Astrocyte of the spinal cord (primary cell): ENCODE measurements at regions not wholly inside any gene's neighbourhood (a gene's known extent, or its start where the extent isn't known, plus 50 kb on each side); places are given as distances from the start of the nearest gene placed in this dataset.

Source experiments
- DNase-seq: peaks from one replicate; pipeline ENCODE4 v3.0.0; 2011; ENCODE audit warnings: low read depth, low spot score
- H3K4me3 ChIP-seq: 2 replicates; pipeline ENCODE4 v1.5.1; 2011; ENCODE audit warnings: low read depth, mild to moderate bottlenecking, low read length, moderate library complexity
- CTCF ChIP-seq: IDR thresholded peaks from 2 replicates; pipeline ENCODE4 v1.5.1; 2012; ENCODE audit warnings: low read depth, mild to moderate bottlenecking, low read length, inconsistent platforms
- in situ Hi-C: cut with HindIII; loops from 2 replicates; pipeline ENCODE4 v1.10.0; 2017; ENCODE audit warnings: low sequenced_read_pairs

GRCh38 chr3:153442386-153442785, 280.4 kb downstream of the RAP2B start:
- H3K4me3 ChIP-seq: no peak overlapping the region
- no peak for TF ChIP-seq CTCF
- in situ Hi-C loops: no loop called here
- DNase-seq: no peak

GRCh38 chr3:153442799-153443487, 280.9 kb downstream of the RAP2B start:
- no peak for DNase-seq
- in situ Hi-C loops: no loop called here
- H3K4me3 ChIP-seq: no peak overlapping the region
- no peak for TF ChIP-seq CTCF

GRCh38 chr3:153443961-153444360, 281.9 kb downstream of the RAP2B start:
- no peak overlapping the region for H3K4me3 ChIP-seq
- no peak for TF ChIP-seq CTCF
- DNase-seq: no peak
- in situ Hi-C loops: no loop called here

- TF ChIP-seq CTCF: no peak
- in situ Hi-C loops: no loop called here
- no peak overlapping the region for H3K4me3 ChIP-seq
- no peak for DNase-seq
Observed at GRCh38 chr3:153445817-153446216, 283.8 kb downstream of the RAP2B start.

- no peak for TF ChIP-seq CTCF
- DNase-seq: no peak
- no peak overlapping the region for H3K4me3 ChIP-seq
- in situ Hi-C loops: no loop called here
Observed at GRCh38 chr3:153448151-153448829, 286.3 kb downstream of the RAP2B start.

GRCh38 chr3:153456833-153457545, 295.0 kb downstream of the RAP2B start:
- no peak for DNase-seq
- in situ Hi-C loops: no loop called here
- no peak for TF ChIP-seq CTCF
- no peak overlapping the region for H3K4me3 ChIP-seq
